ENCODE measurements at regions not wholly inside any gene's neighbourhood (a gene's known extent, or its start where the extent isn't known, plus 50 kb on each side); places are given as distances from the start of the nearest gene placed in this dataset.

DNA sequence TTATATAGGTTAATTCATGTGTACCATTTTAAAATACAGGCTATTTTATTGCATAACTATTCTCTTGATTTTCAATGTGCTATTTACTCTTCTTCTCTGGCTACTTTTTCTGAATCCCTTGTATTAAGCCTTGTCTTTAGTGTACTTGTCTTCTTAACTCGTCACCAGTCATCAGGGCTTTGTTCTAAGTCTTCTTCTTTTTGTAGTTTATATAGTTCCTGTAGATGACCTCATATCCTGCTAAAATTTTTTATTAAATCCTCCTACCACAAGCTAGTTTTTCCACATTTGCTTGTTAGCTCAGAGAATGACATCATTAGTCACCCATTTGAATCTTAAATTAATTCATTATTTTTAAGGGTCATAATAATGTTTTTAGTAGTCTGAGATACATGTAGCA, 1281.9 kb downstream of the KCNT2 start:
- no peak for TF ChIP-seq EZH2 (IDR thresholded peaks at IDR 0.05; ENCODE audit: borderline replicate concordance, low read depth, low read length, severe bottlenecking)
- no peak for TF ChIP-seq CTCF (IDR thresholded peaks at IDR 0.05; ENCODE audit: extremely low read depth in 1 of 2, insufficient read depth in 1 of 2, low read depth in 1 of 2, low read length in 2 of 2)
